ENCODE measurements at regions not wholly inside any gene's neighbourhood (a gene's known extent, or its start where the extent isn't known, plus 50 kb on each side); places are given as distances from the start of the nearest gene placed in this dataset.

- DNase-seq, result no peak
These were observed 658.5 kb downstream of the AJAP1 start for GRCh38 chr1:5312862-5313261.

GRCh38 chr1:5312293-5312674 lies 657.9 kb downstream of the AJAP1 start:
- no peak for DNase-seq

- DNase-seq, result no peak
These were observed 657.4 kb downstream of the AJAP1 start for GRCh38 chr1:5311634-5312292.

GRCh38 chr1:5311147-5311546 lies 656.7 kb downstream of the AJAP1 start:
- DNase-seq, result no peak

- no peak for DNase-seq
These were observed 653.8 kb downstream of the AJAP1 start for GRCh38 chr1:5308249-5308648.

GRCh38 chr1:5304702-5305101 lies 650.3 kb downstream of the AJAP1 start:
- DNase-seq, result no peak

GRCh38 chr1:5298376-5298775 lies 644.0 kb downstream of the AJAP1 start:
- no peak for DNase-seq

- no peak for DNase-seq
These were observed 643.5 kb downstream of the AJAP1 start for GRCh38 chr1:5297886-5298239.

GRCh38 chr1:5297180-5297885 lies 642.9 kb downstream of the AJAP1 start:
- DNase-seq, result no peak

- no peak for DNase-seq
These were observed 642.3 kb downstream of the AJAP1 start for GRCh38 chr1:5296557-5297179.

GRCh38 chr1:5296095-5296494 lies 641.7 kb downstream of the AJAP1 start:
- DNase-seq, result no peak

- no peak for DNase-seq
These were observed 637.5 kb downstream of the AJAP1 start for GRCh38 chr1:5291889-5292288.

- no peak for DNase-seq
These were observed 633.1 kb downstream of the AJAP1 start for GRCh38 chr1:5287178-5288150.

- no peak for DNase-seq
These were observed 631.8 kb downstream of the AJAP1 start for GRCh38 chr1:5286244-5286643.

- DNase-seq, result no peak
These were observed 620.1 kb downstream of the AJAP1 start for GRCh38 chr1:5274527-5274926.

- DNase-seq, result no peak
These were observed 619.0 kb downstream of the AJAP1 start for GRCh38 chr1:5273280-5274003.

GRCh38 chr1:5272325-5272724 lies 617.9 kb downstream of the AJAP1 start:
- DNase-seq, result no peak

- DNase-seq, result no peak
These were observed 616.9 kb downstream of the AJAP1 start for GRCh38 chr1:5271264-5271663.

GRCh38 chr1:5269901-5270300 lies 615.5 kb downstream of the AJAP1 start:
- no peak for DNase-seq

- DNase-seq, result no peak
These were observed 613.3 kb downstream of the AJAP1 start for GRCh38 chr1:5267603-5268235.

GRCh38 chr1:5265438-5266075 lies 611.1 kb downstream of the AJAP1 start:
- DNase-seq, result no peak

- no peak for DNase-seq
These were observed 610.1 kb downstream of the AJAP1 start for GRCh38 chr1:5264476-5264875.
